ENCODE measurements at regions not wholly inside any gene's neighbourhood (a gene's known extent, or its start where the extent isn't known, plus 50 kb on each side); places are given as distances from the start of the nearest gene placed in this dataset.

DNA sequence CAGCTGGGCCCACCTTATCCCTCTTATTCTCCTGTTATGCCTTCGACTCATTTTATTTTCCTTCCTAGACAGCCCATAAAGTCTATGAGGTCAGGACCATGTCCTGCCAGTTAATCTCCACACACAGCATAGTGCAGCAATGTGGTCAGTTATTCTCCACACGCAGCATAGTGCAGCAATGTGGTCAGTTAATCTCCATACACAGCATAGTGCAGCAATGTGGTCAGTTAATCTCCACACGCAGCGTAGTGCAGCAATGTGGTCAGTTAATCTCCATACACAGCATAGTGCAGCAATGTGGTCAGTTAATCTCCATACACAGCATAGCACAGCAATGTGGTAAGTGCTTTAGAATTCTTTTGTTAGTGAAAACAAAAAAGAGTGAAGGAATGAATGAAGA, 77.8 kb downstream of the TEX36 start:
- TF ChIP-seq, protein P1, sequence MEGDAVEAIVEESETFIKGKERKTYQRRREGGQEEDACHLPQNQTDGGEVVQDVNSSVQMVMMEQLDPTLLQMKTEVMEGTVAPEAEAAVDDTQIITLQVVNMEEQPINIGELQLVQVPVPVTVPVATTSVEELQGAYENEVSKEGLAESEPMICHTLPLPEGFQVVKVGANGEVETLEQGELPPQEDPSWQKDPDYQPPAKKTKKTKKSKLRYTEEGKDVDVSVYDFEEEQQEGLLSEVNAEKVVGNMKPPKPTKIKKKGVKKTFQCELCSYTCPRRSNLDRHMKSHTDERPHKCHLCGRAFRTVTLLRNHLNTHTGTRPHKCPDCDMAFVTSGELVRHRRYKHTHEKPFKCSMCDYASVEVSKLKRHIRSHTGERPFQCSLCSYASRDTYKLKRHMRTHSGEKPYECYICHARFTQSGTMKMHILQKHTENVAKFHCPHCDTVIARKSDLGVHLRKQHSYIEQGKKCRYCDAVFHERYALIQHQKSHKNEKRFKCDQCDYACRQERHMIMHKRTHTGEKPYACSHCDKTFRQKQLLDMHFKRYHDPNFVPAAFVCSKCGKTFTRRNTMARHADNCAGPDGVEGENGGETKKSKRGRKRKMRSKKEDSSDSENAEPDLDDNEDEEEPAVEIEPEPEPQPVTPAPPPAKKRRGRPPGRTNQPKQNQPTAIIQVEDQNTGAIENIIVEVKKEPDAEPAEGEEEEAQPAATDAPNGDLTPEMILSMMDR (IDR thresholded peaks at IDR 0.05; ENCODE audit: low read depth, low read length, missing control alignments) = no peak
- no peaks in the 10 kb centered on the region for H3K36me3 ChIP-seq (replicated peaks)
- H3K27ac ChIP-seq = no peak overlapping the region
- H3K4me3 ChIP-seq (ENCODE audit: low read depth, low read length) = no peak overlapping the region
- H3K27me3 ChIP-seq (replicated peaks) = no peaks in the 10 kb centered on the region
- in situ Hi-C loops (cut with HindIII; ENCODE audit: low pct_ligation_motif_present, low sequenced_read_pairs) = no loop called here
- peak; percentile 40 for DNase-seq

DNA sequence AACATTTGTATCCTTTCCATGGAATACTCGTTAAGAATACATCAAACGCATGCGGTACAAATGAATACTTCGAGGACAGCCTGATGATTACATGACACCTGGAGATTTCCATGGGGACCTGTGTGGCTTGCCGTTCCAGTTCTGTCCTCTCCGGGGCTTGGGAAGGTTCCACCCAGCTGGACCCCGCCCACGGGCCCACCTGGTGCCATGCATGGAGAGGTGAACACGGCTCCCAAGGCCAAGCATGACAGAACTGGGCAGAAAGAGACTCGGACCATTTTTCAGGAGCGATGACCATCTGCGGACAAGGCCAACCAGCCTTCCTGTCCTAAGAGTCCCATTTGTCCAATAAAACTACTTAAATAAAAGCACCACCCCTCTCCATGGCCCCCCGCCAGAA, 80.1 kb downstream of the TEX36 start:
- no peak overlapping the region for H3K27ac ChIP-seq
- no peaks in the 10 kb centered on the region for H3K27me3 ChIP-seq (replicated peaks)
- in situ Hi-C loops (cut with HindIII; ENCODE audit: low pct_ligation_motif_present, low sequenced_read_pairs) = no loop called here
- TF ChIP-seq, protein P1 (IDR thresholded peaks at IDR 0.05; ENCODE audit: low read depth, low read length, missing control alignments) = no peak
- no peak for DNase-seq
- no peaks in the 10 kb centered on the region for H3K36me3 ChIP-seq (replicated peaks)
- H3K4me3 ChIP-seq (ENCODE audit: low read depth, low read length) = no peak overlapping the region

DNA sequence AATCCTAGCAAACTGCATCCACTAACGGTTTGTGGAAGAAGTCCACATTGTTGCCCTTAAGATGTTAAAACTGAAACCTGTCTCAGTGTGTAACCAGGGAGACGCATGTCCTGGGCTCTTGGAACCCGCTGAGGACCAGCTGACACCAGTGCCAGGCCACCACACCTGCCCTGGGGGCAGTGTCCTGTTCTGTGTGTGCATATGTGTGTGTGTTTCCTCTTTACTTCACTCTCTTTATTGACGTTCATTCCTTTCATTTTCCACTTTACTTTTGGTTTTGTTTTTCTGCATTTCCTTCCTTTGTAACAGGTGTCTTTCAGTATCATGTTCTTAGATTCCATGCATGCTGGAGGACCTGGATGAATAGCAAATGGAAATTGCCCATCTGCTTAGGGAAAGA, 83.8 kb downstream of the TEX36 start:
- Histone ChIP-seq H3K27ac (no peak overlapping the region), H3K27me3 (replicated peaks) (no peaks in the 10 kb centered on the region), H3K4me3 (ENCODE audit: low read depth, low read length) (no peak overlapping the region), H3K36me3 (replicated peaks) (no peaks in the 10 kb centered on the region)
- TF ChIP-seq, protein P1 (IDR thresholded peaks at IDR 0.05; ENCODE audit: low read depth, low read length, missing control alignments) = no peak
- in situ Hi-C loops (cut with HindIII; ENCODE audit: low pct_ligation_motif_present, low sequenced_read_pairs) = no loop called here
- DNase-seq = no peak

DNA sequence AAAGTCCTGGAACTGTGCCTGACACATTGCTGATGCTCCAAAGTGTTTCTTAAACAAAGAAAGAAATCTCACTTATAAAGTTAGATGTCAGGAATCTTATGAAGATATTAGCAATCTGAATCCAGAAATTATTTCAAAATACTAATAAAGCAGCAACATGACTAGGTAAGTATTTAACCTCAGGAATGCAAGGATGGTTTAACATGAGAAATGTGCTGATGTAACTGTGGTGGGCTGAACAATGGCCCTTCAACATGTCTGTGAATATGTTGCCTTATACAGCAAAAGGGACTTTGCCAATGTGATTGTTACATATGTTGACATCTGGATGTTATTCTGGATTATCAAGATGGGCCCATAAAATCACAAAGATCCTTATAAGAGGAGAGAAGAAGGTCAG, 87.1 kb downstream of the TEX36 start:
- Histone ChIP-seq H3K36me3 (replicated peaks) (no peaks in the 10 kb centered on the region), H3K4me3 (ENCODE audit: low read depth, low read length) (no peak overlapping the region), H3K27ac (no peak overlapping the region), H3K27me3 (replicated peaks) (no peaks in the 10 kb centered on the region)
- TF ChIP-seq, protein P1 (IDR thresholded peaks at IDR 0.05; ENCODE audit: low read depth, low read length, missing control alignments) = no peak
- in situ Hi-C loops (cut with HindIII; ENCODE audit: low pct_ligation_motif_present, low sequenced_read_pairs) = no loop called here
- DNase-seq = no peak

DNA sequence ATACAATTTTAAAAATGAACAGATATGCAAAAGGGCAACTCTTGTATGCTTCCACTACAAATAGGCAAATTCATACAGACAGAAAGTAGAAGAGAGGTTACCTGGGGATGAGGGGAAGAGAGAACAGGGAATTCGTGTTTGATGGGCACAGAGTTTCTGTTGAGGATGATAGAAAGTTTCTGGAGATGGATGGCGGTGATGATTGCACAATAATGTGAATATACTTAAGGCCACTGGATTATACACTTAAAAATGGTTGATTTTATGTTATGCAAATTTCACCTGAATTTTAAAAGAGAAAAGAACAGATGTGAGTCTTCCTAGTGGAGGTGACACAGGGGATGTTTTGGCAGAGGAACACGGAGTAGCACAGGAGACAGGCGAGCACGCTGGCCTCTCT, 89.3 kb downstream of the TEX36 start:
- Histone ChIP-seq H3K4me3 (ENCODE audit: low read depth, low read length) (no peak overlapping the region), H3K36me3 (replicated peaks) (no peaks in the 10 kb centered on the region), H3K27ac (no peak overlapping the region), H3K27me3 (replicated peaks) (no peaks in the 10 kb centered on the region)
- in situ Hi-C loops (cut with HindIII; ENCODE audit: low pct_ligation_motif_present, low sequenced_read_pairs) = no loop called here
- DNase-seq = no peak
- TF ChIP-seq, protein P1 (IDR thresholded peaks at IDR 0.05; ENCODE audit: low read depth, low read length, missing control alignments) = no peak

DNA sequence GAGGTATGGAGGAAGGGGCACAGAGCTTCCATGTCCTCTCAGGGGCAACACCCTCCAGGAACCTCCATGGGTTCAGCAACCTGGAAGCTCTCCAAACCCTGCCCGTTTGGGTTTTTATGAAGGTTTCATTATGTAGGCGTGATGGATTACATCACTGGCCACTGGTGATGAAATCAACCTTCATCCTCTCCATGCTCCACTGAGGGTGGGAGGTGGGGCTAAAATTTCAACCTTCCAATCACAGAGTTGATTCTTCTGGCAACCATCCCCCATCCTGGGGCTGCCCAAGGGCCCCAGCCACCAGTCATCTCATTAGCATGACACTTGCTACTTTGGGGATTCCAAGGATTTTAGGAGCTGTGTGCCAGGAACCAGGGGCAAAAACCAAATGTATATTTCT, 90.1 kb downstream of the TEX36 start:
- TF ChIP-seq, protein P1 (IDR thresholded peaks at IDR 0.05; ENCODE audit: low read depth, low read length, missing control alignments) = no peak
- in situ Hi-C loops (cut with HindIII; ENCODE audit: low pct_ligation_motif_present, low sequenced_read_pairs) = no loop called here
- no peaks in the 10 kb centered on the region for H3K36me3 ChIP-seq (replicated peaks)

More for the DNA sequence above, 90.1 kb downstream of the TEX36 start:
- Histone ChIP-seq H3K27me3 (replicated peaks) (no peaks in the 10 kb centered on the region), H3K27ac (no peak overlapping the region), H3K4me3 (ENCODE audit: low read depth, low read length) (no peak overlapping the region)
- DNase-seq = no peak
